Activated naive CD4-positive, alpha-beta T cell treated with anti-CD3 and anti-CD28 coated beads for 36 hours (primary cell): ENCODE measurements at regions not wholly inside any gene's neighbourhood (a gene's known extent, or its start where the extent isn't known, plus 50 kb on each side); places are given as distances from the start of the nearest gene placed in this dataset.

Experiments used
- CTCF ChIA-PET: fragments of 350-600 bp; sonication (Branson Sonifier 250); formaldehyde crosslinking; loops from one replicate; lab custom pipeline; 2021; ENCODE audit warnings: antibody characterized with exemption; lab: Charles Lee
- DNase-seq: peaks from one replicate; pipeline ENCODE4 v3.0.0-alpha.2; 2020
- H3K27ac Mint-ChIP-seq: one replicate; pipeline ENCODE4 v1.8.0; 2021; ENCODE audit warnings: mild to moderate bottlenecking, mixed read lengths
- H3K27me3 Mint-ChIP-seq: one replicate; pipeline ENCODE4 v1.8.0; 2021; ENCODE audit warnings: low read depth, mixed read lengths
- H3K36me3 Mint-ChIP-seq: one replicate; pipeline ENCODE4 v1.8.0; 2021; ENCODE audit warnings: low read depth, mixed read lengths
- H3K4me1 Mint-ChIP-seq: one replicate; pipeline ENCODE4 v1.8.0; 2021; ENCODE audit warnings: low read depth, mixed read lengths
- H3K4me3 Mint-ChIP-seq: one replicate; pipeline ENCODE4 v1.8.0; 2021; ENCODE audit warnings: mild to moderate bottlenecking, moderate library complexity, mixed read lengths
- H3K9me3 Mint-ChIP-seq: one replicate; pipeline ENCODE4 v1.8.0; 2021; ENCODE audit warnings: mixed read lengths
- intact Hi-C: fragments of 100-400 bp; cut with micrococcal nuclease; formaldehyde crosslinking; loops from one replicate; pipeline ENCODE4 v1.15.1; 2023

DNA sequence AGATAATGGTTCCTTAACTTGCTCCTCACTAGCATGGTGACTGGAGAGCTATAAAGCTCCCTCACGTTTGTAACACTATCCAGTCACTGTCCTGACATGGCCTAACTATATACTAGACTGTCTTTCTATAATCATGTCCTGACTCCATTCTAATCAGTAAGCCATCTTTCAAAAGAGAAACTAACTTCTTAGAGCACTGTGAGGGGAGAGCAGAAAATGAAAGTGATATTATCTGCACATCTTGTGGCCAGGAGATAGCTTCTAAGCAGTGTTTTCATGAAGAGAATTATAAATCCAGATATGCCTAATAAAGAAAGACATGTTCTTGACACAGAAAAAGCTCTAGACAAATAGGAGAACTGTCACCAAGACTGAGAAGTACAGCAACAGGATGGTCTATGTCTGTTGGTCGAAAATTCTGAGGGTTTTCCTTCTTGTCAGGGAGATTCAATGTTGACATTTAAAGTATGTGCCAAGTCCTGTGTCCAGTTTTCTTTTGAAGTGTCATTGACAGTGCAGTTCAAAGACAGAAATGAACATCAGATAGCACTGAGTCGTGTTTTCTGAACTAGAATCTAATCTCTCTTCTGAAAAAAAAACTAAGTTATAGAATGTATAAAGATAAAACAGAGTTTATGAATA, 230.6 kb upstream of the PEX5L start:
- no peak for DNase-seq
- peaks cover 10% of the 10 kb centered on the region for H3K9me3 Mint-ChIP-seq
- H3K27ac Mint-ChIP-seq = no peak overlapping the region
- CTCF ChIA-PET = no interaction called here
- no peak overlapping the region for H3K4me3 Mint-ChIP-seq
- no peaks in the 10 kb centered on the region for H3K36me3 Mint-ChIP-seq
- intact Hi-C loops = no loop called here
- H3K4me1 Mint-ChIP-seq = no peaks in the 10 kb centered on the region
- no peaks in the 10 kb centered on the region for H3K27me3 Mint-ChIP-seq

DNA sequence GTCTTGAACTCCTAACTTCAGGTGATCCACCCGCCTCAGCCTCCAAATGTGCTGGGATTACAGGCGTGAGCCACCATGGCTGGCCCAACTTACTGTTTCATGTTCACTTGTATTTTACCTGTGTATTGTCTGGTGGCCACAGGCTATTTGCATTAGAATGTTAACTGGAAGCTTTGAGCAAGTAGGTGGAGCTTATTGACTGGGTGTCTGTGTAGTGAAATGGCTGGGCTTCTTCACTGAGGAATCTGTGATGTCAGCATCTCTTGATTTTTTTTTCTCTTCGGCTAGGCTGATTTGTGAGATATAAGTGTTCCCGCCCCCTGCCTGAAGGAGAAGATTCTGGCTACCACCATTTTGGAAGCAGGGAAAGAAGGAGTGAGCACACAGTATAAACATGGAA, 237.8 kb upstream of the PEX5L start:
- DNase-seq = no peak
- H3K27me3 Mint-ChIP-seq = peaks cover 2% of the 10 kb centered on the region
- no peak overlapping the region for H3K27ac Mint-ChIP-seq
- H3K36me3 Mint-ChIP-seq = no peaks in the 10 kb centered on the region
- no peak overlapping the region for H3K4me3 Mint-ChIP-seq
- intact Hi-C loops = no loop called here
- CTCF ChIA-PET = no interaction called here
- peaks cover 7% of the 10 kb centered on the region for H3K9me3 Mint-ChIP-seq
- no peaks in the 10 kb centered on the region for H3K4me1 Mint-ChIP-seq

- no peaks in the 10 kb centered on the region for H3K4me1 Mint-ChIP-seq
- no peaks in the 10 kb centered on the region for H3K36me3 Mint-ChIP-seq
- peaks cover 6% of the 10 kb centered on the region for H3K9me3 Mint-ChIP-seq
- no peak overlapping the region for H3K27ac Mint-ChIP-seq
- peaks cover 2% of the 10 kb centered on the region for H3K27me3 Mint-ChIP-seq
- no peak overlapping the region for H3K4me3 Mint-ChIP-seq
- intact Hi-C loops = no loop called here
- CTCF ChIA-PET = no interaction called here
- DNase-seq = no peak
These were observed 238.4 kb upstream of the PEX5L start for GRCh38 chr3:180275176-180275575.

GRCh38 chr3:180277041-180277440, 240.3 kb upstream of the PEX5L start:
- no peak for DNase-seq
- Mint-ChIP-seq H3K4me1 (no peaks in the 10 kb centered on the region), H3K36me3 (no peaks in the 10 kb centered on the region), H3K27me3 (peaks cover 2% of the 10 kb centered on the region), H3K9me3 (peaks cover 3% of the 10 kb centered on the region), H3K27ac (no peak overlapping the region), H3K4me3 (no peak overlapping the region)
- intact Hi-C loops = no loop called here
- CTCF ChIA-PET = no interaction called here

DNA sequence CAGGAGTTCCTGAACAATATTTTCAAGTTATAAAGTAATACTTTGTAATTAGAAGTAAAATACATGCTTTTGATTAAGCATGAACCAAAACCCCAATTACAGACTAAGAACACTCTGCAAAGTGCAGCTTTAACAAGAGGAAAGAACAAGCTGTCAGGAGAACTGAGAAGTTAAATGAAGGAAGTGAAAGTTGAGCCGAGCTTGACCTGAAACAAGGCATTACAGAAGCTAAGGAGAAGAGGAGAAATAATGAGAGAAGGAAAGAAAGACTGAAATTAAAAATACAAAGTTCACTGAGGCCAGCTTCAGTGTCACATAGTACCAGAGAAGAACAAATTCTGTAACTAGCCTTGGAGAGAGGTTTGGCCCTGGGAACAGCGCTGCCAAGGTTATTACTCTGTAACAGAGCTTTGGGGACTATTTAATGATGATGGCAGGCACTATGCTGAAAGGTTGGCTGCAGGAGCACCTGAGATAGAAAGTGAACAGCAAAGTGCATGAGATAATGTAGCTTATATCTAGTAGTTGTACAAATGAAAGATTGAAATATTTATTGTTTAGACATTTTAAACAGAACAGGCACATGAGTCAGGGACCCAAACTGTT, 241.9 kb upstream of the PEX5L start:
- Mint-ChIP-seq H3K4me3 (no peak overlapping the region), H3K27me3 (peaks cover 2% of the 10 kb centered on the region), H3K27ac (no peak overlapping the region), H3K36me3 (no peaks in the 10 kb centered on the region), H3K9me3 (peaks cover 2% of the 10 kb centered on the region), H3K4me1 (no peaks in the 10 kb centered on the region)
- CTCF ChIA-PET = no interaction called here
- no peak for DNase-seq
- intact Hi-C loops = no loop called here

DNA sequence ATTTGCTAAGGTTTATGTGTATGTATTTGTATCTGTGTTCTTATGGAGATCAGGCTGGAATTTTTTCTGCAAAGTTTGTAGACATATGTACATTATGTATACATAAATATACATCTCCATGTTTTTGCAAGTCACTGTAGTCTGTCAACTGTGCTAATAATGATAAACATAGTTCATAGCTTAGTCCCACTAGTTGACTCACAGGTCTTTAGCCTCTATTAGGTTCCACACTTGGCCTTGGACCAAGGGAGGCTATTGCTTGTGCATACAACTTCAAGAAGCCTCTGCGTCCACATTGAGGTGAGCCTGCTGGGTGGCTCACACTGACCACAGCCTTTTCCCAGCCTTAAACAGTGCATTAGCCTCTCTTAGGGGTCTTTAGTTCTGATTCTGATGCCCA, 243.8 kb upstream of the PEX5L start:
- CTCF ChIA-PET = no interaction called here
- intact Hi-C loops = no loop called here
- no peak for DNase-seq
- H3K36me3 Mint-ChIP-seq = no peaks in the 10 kb centered on the region
- H3K27me3 Mint-ChIP-seq = peaks cover 2% of the 10 kb centered on the region
- peaks cover 2% of the 10 kb centered on the region for H3K9me3 Mint-ChIP-seq
- H3K4me1 Mint-ChIP-seq = no peaks in the 10 kb centered on the region
- no peak overlapping the region for H3K4me3 Mint-ChIP-seq
- no peak overlapping the region for H3K27ac Mint-ChIP-seq

GRCh38 chr3:180282386-180282785, 245.6 kb upstream of the PEX5L start:
- Mint-ChIP-seq H3K27me3 (no peaks in the 10 kb centered on the region), H3K4me1 (no peaks in the 10 kb centered on the region), H3K36me3 (no peaks in the 10 kb centered on the region), H3K4me3 (no peak overlapping the region), H3K27ac (no peak overlapping the region), H3K9me3 (peaks cover 2% of the 10 kb centered on the region)
- no peak for DNase-seq
- intact Hi-C loops = no loop called here
- CTCF ChIA-PET = interaction anchor here (0.9 kb wide), 1 partner anchor 14 kb away, joined by 3 read pairs; no protein-coding TSS in a partner anchor

GRCh38 chr3:180283251-180283650, 246.5 kb upstream of the PEX5L start:
- CTCF ChIA-PET = interaction anchor here (0.9 kb wide), 1 partner anchor 15 kb away, joined by 3 read pairs; no protein-coding TSS in a partner anchor
- H3K27ac Mint-ChIP-seq = no peak overlapping the region
- H3K4me3 Mint-ChIP-seq = no peak overlapping the region
- peaks cover 1% of the 10 kb centered on the region for H3K9me3 Mint-ChIP-seq
- no peak for DNase-seq
- intact Hi-C loops = no loop called here
- no peaks in the 10 kb centered on the region for H3K4me1 Mint-ChIP-seq
- no peaks in the 10 kb centered on the region for H3K36me3 Mint-ChIP-seq
- no peaks in the 10 kb centered on the region for H3K27me3 Mint-ChIP-seq

GRCh38 chr3:180284331-180285110, 247.8 kb upstream of the PEX5L start:
- no peaks in the 10 kb centered on the region for H3K36me3 Mint-ChIP-seq
- no peak overlapping the region for H3K27ac Mint-ChIP-seq
- H3K9me3 Mint-ChIP-seq = no peaks in the 10 kb centered on the region
- DNase-seq = no peak
- no peaks in the 10 kb centered on the region for H3K27me3 Mint-ChIP-seq
- CTCF ChIA-PET = interaction anchor here (0.6 kb wide), 1 partner anchor 971 kb away, joined by 3 read pairs; no protein-coding TSS in a partner anchor
- intact Hi-C loops = no loop called here
- H3K4me1 Mint-ChIP-seq = no peaks in the 10 kb centered on the region
- no peak overlapping the region for H3K4me3 Mint-ChIP-seq

- Mint-ChIP-seq H3K4me3 (no peak overlapping the region), H3K4me1 (no peaks in the 10 kb centered on the region), H3K9me3 (peaks cover 2% of the 10 kb centered on the region), H3K27ac (no peak overlapping the region), H3K36me3 (no peaks in the 10 kb centered on the region), H3K27me3 (no peaks in the 10 kb centered on the region)
- DNase-seq = no peak
- CTCF ChIA-PET = no interaction called here
- intact Hi-C loops = no loop called here
These were observed 251.0 kb upstream of the PEX5L start for GRCh38 chr3:180287703-180288102.

GRCh38 chr3:180288816-180289215, 252.1 kb upstream of the PEX5L start:
- Mint-ChIP-seq H3K36me3 (no peaks in the 10 kb centered on the region), H3K9me3 (peaks cover 2% of the 10 kb centered on the region), H3K4me1 (no peaks in the 10 kb centered on the region), H3K4me3 (no peak overlapping the region), H3K27ac (no peak overlapping the region), H3K27me3 (no peaks in the 10 kb centered on the region)
- CTCF ChIA-PET = no interaction called here
- DNase-seq = no peak
- intact Hi-C loops = no loop called here

- Mint-ChIP-seq H3K4me3 (no peak overlapping the region), H3K36me3 (no peaks in the 10 kb centered on the region), H3K27me3 (no peaks in the 10 kb centered on the region), H3K4me1 (no peaks in the 10 kb centered on the region), H3K27ac (no peak overlapping the region), H3K9me3 (peaks cover 2% of the 10 kb centered on the region)
- CTCF ChIA-PET = no interaction called here
- no peak for DNase-seq
- intact Hi-C loops = no loop called here
These were observed 253.6 kb upstream of the PEX5L start for GRCh38 chr3:180290300-180290699.
